A549 (cell line): ENCODE measurements at regions not wholly inside any gene's neighbourhood (a gene's known extent, or its start where the extent isn't known, plus 50 kb on each side); places are given as distances from the start of the nearest gene placed in this dataset.

Experiments used
- ATAC-seq, 2 experiments: fragments of 200-7000 bp in 1 of 2; fragments of >200 bp in 1 of 2; cut with Nextera tagmentation in 1 of 2; cut with Tn5 transposase in 1 of 2; 3 replicates each; pipeline versions ENCODE4 v1.8.0 to v1.9.1; 2018 to 2020; ENCODE audit warnings: mild to moderate bottlenecking in 1 of 2, moderate library complexity in 1 of 2
- CTCF ChIA-PET: fragments of 300-600 bp; sonication (Branson Sonifier 250); formaldehyde crosslinking; extraction: SDS; loops from one replicate; lab custom pipeline; 2021; ENCODE audit warnings: antibody characterized with exemption, inconsistent platforms; lab: Yijun Ruan, JAX
- POLR2A ChIA-PET: fragments of 350-600 bp; formaldehyde crosslinking; extraction: SDS; loops from one replicate; lab custom pipeline; 2021; ENCODE audit warnings: antibody characterized with exemption, inconsistent platforms; lab: Yijun Ruan, JAX
- DNase-seq, 2 experiments: peaks; one replicate each; pipeline versions ENCODE4 v3.0.0 to v3.0.0-alpha.2; 2011 to 2016; ENCODE audit warnings: low read depth in 1 of 2, low spot score in 1 of 2
- FAIRE-seq: peaks from 2 replicates; lab custom pipeline; 2011; peaks lifted over from hg19 to GRCh38; lab: Jason Lieb, UNC
- H3K27ac ChIP-seq, 2 experiments: fragments of >200 bp; sonication (Bioruptor Twin); formaldehyde crosslinking; 3 replicates each; pipeline ENCODE4 v1.5.1; 2016 to 2017
- H3K4me1 ChIP-seq: fragments of >200 bp; sonication (Bioruptor Twin); formaldehyde crosslinking; 3 replicates; pipeline ENCODE4 v1.6.1; 2016
- H3K4me2 ChIP-seq: fragments of >200 bp; sonication (Bioruptor Twin); formaldehyde crosslinking; 3 replicates; pipeline ENCODE4 v1.6.1; 2016
- H3K4me3 ChIP-seq: fragments of >200 bp; sonication (Bioruptor Twin); formaldehyde crosslinking; 3 replicates; pipeline ENCODE4 v1.5.1; 2016
- H3K9me3 ChIP-seq: fragments of >200 bp; sonication (Bioruptor Twin); formaldehyde crosslinking; 3 replicates; pipeline ENCODE4 v1.6.1; 2016
- BCL3 ChIP-seq: fragments of >200 bp; sonication (Bioruptor Twin); formaldehyde crosslinking; IDR thresholded peaks from 3 replicates; pipeline ENCODE4 v1.6.1; 2016
- BHLHE40 ChIP-seq: IDR thresholded peaks from 2 replicates; pipeline ENCODE4 v1.6.1; 2012; ENCODE audit warnings: low read depth, low read length, inconsistent platforms
- CEBPB ChIP-seq, 2 experiments: fragments of >200 bp in 1 of 2; sonication (Bioruptor Twin) in 1 of 2; formaldehyde crosslinking in 1 of 2; IDR thresholded peaks; 2 replicates each; pipeline ENCODE4 v1.6.1; 2012 to 2016
- CHD2 ChIP-seq: fragments of 150-350 bp; IDR thresholded peaks from 2 replicates; pipeline ENCODE4 v1.6.1; 2014; ENCODE audit warnings: low read length; ENCODE audit not compliant: partially characterized antibody
- CHD4 ChIP-seq: fragments of 200-600 bp; sonication (generic); IDR thresholded peaks from 2 replicates; pipeline ENCODE4 v1.6.1; 2016; ENCODE audit warnings: antibody characterized with exemption, mild to moderate bottlenecking, borderline replicate concordance
- E2F6 ChIP-seq: IDR thresholded peaks from 2 replicates; pipeline ENCODE4 v1.6.1; 2012; ENCODE audit warnings: low read depth, borderline replicate concordance
- EHF ChIP-seq: fragments of 250-450 bp; sonication (Bioruptor Pico); IDR thresholded peaks from 2 replicates; pipeline ENCODE4 v1.5.0; 2020; ENCODE audit warnings: mild to moderate bottlenecking
- EHMT2 ChIP-seq: fragments of 200-600 bp; sonication (generic); IDR thresholded peaks from 2 replicates; pipeline ENCODE4 v1.6.1; 2016; ENCODE audit warnings: antibody characterized with exemption, low read depth, mild to moderate bottlenecking, moderate library complexity
- ESRRA ChIP-seq: fragments of 150-350 bp; IDR thresholded peaks from 2 replicates; pipeline ENCODE4 v1.6.1; 2014; ENCODE audit warnings: mild to moderate bottlenecking, low read length, borderline replicate concordance
- FOSB ChIP-seq: fragments of 250-450 bp; sonication (Bioruptor Pico); IDR thresholded peaks from 2 replicates; pipeline ENCODE4 v1.5.0; 2020; ENCODE audit warnings: mild to moderate bottlenecking, moderate library complexity
- GATA3 ChIP-seq: IDR thresholded peaks from 2 replicates; pipeline ENCODE4 v1.6.1; 2012; ENCODE audit warnings: borderline replicate concordance
- HDAC2 ChIP-seq: fragments of 200-600 bp; sonication (generic); IDR thresholded peaks from 2 replicates; pipeline ENCODE4 v1.6.1; 2016
- JUN ChIP-seq, 2 experiments: fragments of >200 bp; sonication (Bioruptor Twin); formaldehyde crosslinking; IDR thresholded peaks; 2 replicates in 1 of 2; 3 replicates in 1 of 2; pipeline ENCODE4 v1.6.1; 2016 to 2017
- KDM1A ChIP-seq: fragments of 200-600 bp; sonication (generic); IDR thresholded peaks from 2 replicates; pipeline ENCODE4 v1.6.1; 2016; ENCODE audit warnings: low read depth, mild to moderate bottlenecking
- KDM5A ChIP-seq: fragments of 200-600 bp; sonication (generic); IDR thresholded peaks from 2 replicates; pipeline ENCODE4 v1.6.1; 2016; ENCODE audit warnings: antibody characterized with exemption, mild to moderate bottlenecking
- NPAS2 ChIP-seq: fragments of 250-450 bp; sonication (Bioruptor Pico); IDR thresholded peaks from 2 replicates; pipeline ENCODE4 v1.8.0; 2022; ENCODE audit warnings: mild to moderate bottlenecking, moderate library complexity, borderline replicate concordance
- NR3C1 ChIP-seq: fragments of >200 bp; sonication (Bioruptor Twin); formaldehyde crosslinking; IDR thresholded peaks from 3 replicates; pipeline ENCODE4 v1.6.1; 2017
- POLR2AphosphoS2 ChIP-seq: conservative IDR thresholded peaks from 2 replicates; pipeline ENCODE4 v1.6.1; 2012; ENCODE audit warnings: low read length, improper control_type of control experiment, inconsistent platforms
- RAD21 ChIP-seq, 2 experiments: fragments of >200 bp in 1 of 2; sonication (Bioruptor Twin) in 1 of 2; formaldehyde crosslinking in 1 of 2; IDR thresholded peaks in 1 of 2; conservative IDR thresholded peaks in 1 of 2; 2 replicates in 1 of 2; 3 replicates in 1 of 2; pipeline ENCODE4 v1.6.1; 2012 to 2018; ENCODE audit warnings: inconsistent platforms in 1 of 2
- RCOR1 ChIP-seq: fragments of 150-350 bp; IDR thresholded peaks from 2 replicates; pipeline ENCODE4 v1.6.1; 2014; ENCODE audit warnings: antibody characterized with exemption, low read length, low read depth
- RNF2 ChIP-seq: fragments of 200-600 bp; sonication (generic); IDR thresholded peaks from 2 replicates; pipeline ENCODE4 v1.6.1; 2016; ENCODE audit warnings: low read depth, mild to moderate bottlenecking, antibody characterized with exemption, moderate library complexity, borderline replicate concordance
- SMC3 ChIP-seq: fragments of >200 bp; sonication (Bioruptor Twin); formaldehyde crosslinking; IDR thresholded peaks from 3 replicates; pipeline ENCODE4 v1.6.1; 2018; ENCODE audit warnings: inconsistent platforms
- SREBF2 ChIP-seq: fragments of 450-650 bp; IDR thresholded peaks from 2 replicates; pipeline ENCODE4 v1.6.1; 2014; ENCODE audit warnings: mild to moderate bottlenecking, moderate library complexity
- ZC3H11A ChIP-seq: fragments of 450-650 bp; IDR thresholded peaks from 2 replicates; pipeline ENCODE4 v1.6.1; 2014; ENCODE audit warnings: antibody characterized with exemption, mild to moderate bottlenecking
- ZNF302 ChIP-seq: fragments of 250-450 bp; sonication (Bioruptor Pico); IDR thresholded peaks from 2 replicates; pipeline ENCODE4 v1.9.0; 2021; ENCODE audit warnings: inconsistent platforms, mild to moderate bottlenecking, moderate library complexity
- ZSCAN20 ChIP-seq: fragments of 250-450 bp; sonication (Bioruptor Pico); IDR thresholded peaks from 2 replicates; pipeline ENCODE4 v1.8.0; 2022; ENCODE audit warnings: mild to moderate bottlenecking, moderate library complexity
- WGBS: methylation state at CpG from one replicate; pipeline ENCODE4 v1.1.6; 2017; ENCODE audit errors: missing lambda C conversion rate; 5-methylcytosine and 5-hydroxymethylcytosine counted together
- TF ChIP-seq, protein P1 (sequence below): IDR thresholded peaks from 2 replicates; pipeline ENCODE4 v1.6.1; 2012

GRCh38 chr18:44214396-44214795, 466.3 kb upstream of the SETBP1 start:
- H3K4me2 ChIP-seq = no peak overlapping the region
- ChIA-PET CTCF (no interaction called here), POLR2A (no interaction called here)
- TF ChIP-seq EHMT2 = no peak
- no peak for TF ChIP-seq E2F6
- TF ChIP-seq CEBPB (IDR thresholded peaks at IDR 0.05) = no peak
- TF ChIP-seq CHD2 = no peak
- no peak for TF ChIP-seq SMC3
- no peak for TF ChIP-seq BCL3
- no peak for TF ChIP-seq RNF2
- no peak for TF ChIP-seq HDAC2
- no peak for TF ChIP-seq ESRRA
- TF ChIP-seq GATA3 = no peak
- no peak for TF ChIP-seq SREBF2
- TF ChIP-seq NPAS2 (CRISPR knock-in tag) = no peak
- DNase-seq (no peak), FAIRE-seq (no peak), ATAC-seq (no peak)
- no peaks in the 10 kb centered on the region for H3K9me3 ChIP-seq
- H3K4me1 ChIP-seq = no peaks in the 10 kb centered on the region
- no peak overlapping the region for H3K4me3 ChIP-seq
- H3K27ac ChIP-seq = no peak overlapping the region
- 0% methylated on average over 2 of the region's 2 CpGs for WGBS

- TF ChIP-seq RNF2 (no peak), EHMT2 (no peak), POLR2AphosphoS2 (no peak), RCOR1 (no peak)
- TF ChIP-seq, all 56 proteins: peak for 0
These were observed 464.5 kb upstream of the SETBP1 start for GRCh38 chr18:44216169-44216568.

GRCh38 chr18:44227501-44227900, 453.2 kb upstream of the SETBP1 start:
- TF ChIP-seq GATA3 = no peak
- no peak for TF ChIP-seq KDM1A
- no peak for TF ChIP-seq FOSB
- TF ChIP-seq ZC3H11A = no peak
- no peak for TF ChIP-seq RNF2
- TF ChIP-seq ZSCAN20 = no peak
- no peak for TF ChIP-seq JUN (IDR thresholded peaks at IDR 0.05)
- no peak for TF ChIP-seq RAD21 (conservative IDR thresholded peaks at IDR 0.05 in 1 of 2, IDR thresholded peaks at IDR 0.05 in 1 of 2)
- TF ChIP-seq CEBPB (IDR thresholded peaks at IDR 0.05) = no peak
- TF ChIP-seq KDM5A = no peak
- TF ChIP-seq, protein P1, sequence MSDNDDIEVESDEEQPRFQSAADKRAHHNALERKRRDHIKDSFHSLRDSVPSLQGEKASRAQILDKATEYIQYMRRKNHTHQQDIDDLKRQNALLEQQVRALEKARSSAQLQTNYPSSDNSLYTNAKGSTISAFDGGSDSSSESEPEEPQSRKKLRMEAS = no peak
- no peak for TF ChIP-seq ESRRA
- TF ChIP-seq CHD4 = no peak
- no peak for TF ChIP-seq EHMT2
- no peak for TF ChIP-seq ZNF302 (CRISPR knock-in tag)
- TF ChIP-seq BHLHE40 = no peak
- no peak for TF ChIP-seq EHF
- TF ChIP-seq NPAS2 (CRISPR knock-in tag) = no peak
- TF ChIP-seq NR3C1 = no peak
- no peak for FAIRE-seq
- Histone ChIP-seq H3K4me1 (no peaks in the 10 kb centered on the region), H3K4me3 (no peak overlapping the region), H3K4me2 (no peak overlapping the region), H3K27ac (no peak overlapping the region), H3K9me3 (no peaks in the 10 kb centered on the region)
- CTCF ChIA-PET = no interaction called here
- POLR2A ChIA-PET = no interaction called here
- no peak for DNase-seq
- WGBS = 2% methylated on average over 2 of the region's 2 CpGs
- ATAC-seq = no peak

More at GRCh38 chr18:44216169-44216568, 464.5 kb upstream of the SETBP1 start:
- H3K9me3 ChIP-seq = no peaks in the 10 kb centered on the region
- no peaks in the 10 kb centered on the region for H3K4me1 ChIP-seq
- CTCF ChIA-PET = no interaction called here
- H3K4me2 ChIP-seq = no peak overlapping the region
- ATAC-seq (no peak), DNase-seq (no peak), FAIRE-seq (no peak)
- POLR2A ChIA-PET = no interaction called here
- no peak overlapping the region for H3K27ac ChIP-seq
- WGBS = 0% methylated on average over 1 of the region's 1 CpG
- no peak overlapping the region for H3K4me3 ChIP-seq
